NCI-H526 (cell line): ENCODE measurements at regions not wholly inside any gene's neighbourhood (a gene's known extent, or its start where the extent isn't known, plus 50 kb on each side); places are given as distances from the start of the nearest gene placed in this dataset.
A peak's percentile ranks its signal among the peaks of the same experiment; 100 is the strongest.
"Not testable (repeated sequence)": the region's sequence is repeated elsewhere in the genome, so short reads cannot be mapped to it uniquely, and the experiment has no call there.

Experiments used
- DNase-seq, 2 experiments: peaks; one replicate each; lab custom pipeline; 2025; lab: John Stamatoyannopoulos, UW

DNA sequence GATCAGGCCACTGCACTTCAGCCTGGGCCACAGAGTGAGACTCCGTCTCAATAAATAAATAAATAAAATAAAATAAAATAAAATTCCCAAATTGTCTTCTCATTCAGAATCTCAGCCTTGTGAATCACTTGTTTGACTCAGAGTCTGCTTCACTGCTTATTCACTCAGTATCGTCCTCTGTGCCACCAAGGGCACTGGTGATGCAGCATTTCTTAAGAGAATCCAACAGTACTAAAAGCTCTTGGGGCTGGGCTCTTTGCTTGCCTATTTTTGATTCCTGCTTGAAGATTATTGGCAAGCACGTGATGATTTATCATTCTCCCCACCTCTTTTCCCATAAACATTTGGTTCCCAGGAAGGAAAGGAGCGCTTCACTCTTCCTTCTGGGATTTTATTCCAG lies 54.8 kb upstream of the HMGB1 start:
- DNase-seq = no peak

DNA sequence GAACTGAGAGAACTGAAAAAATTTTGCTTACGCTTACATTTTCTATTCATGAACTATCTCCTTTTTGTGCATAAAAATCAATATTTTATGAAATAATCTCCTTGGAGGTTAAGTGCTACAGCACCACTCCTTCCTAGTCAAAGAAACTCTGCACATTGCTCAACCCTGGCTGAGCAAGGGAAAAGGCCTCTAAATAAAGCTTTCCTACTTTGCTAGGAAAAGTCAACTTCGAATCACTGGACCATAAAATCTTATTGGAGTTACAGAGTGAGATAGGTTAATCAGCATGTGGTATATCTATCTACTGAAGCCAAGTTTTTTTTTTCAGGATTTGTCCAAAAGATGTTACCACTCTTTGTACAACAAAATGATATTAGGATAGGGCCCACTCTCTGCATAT lies 57.5 kb upstream of the HMGB1 start:
- no peak for DNase-seq

GRCh38 chr13:30523817-30524216 lies 58.1 kb upstream of the HMGB1 start:
- not testable (repeated sequence) for DNase-seq

DNA sequence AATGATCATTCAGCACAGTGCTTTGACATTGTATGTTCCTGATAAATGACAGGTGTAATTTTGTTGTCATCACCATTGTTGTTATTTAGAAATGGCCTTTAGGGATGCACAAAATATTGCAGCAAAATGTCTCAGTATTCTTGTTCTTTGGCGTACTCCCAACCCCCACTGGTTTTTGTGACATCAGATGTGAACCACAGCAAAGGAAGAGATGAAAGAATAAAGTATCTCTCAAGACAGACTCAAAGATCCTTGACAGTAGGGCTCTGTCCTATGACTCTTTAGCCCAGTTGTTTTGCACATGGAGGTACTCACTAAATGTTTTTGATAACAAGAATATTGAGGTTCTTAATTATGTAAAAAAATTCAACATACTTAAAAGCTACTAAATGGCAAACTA lies 59.5 kb upstream of the HMGB1 start:
- not testable (repeated sequence) for DNase-seq

GRCh38 chr13:30526612-30527495 lies 61.1 kb upstream of the HMGB1 start:
- no peak for DNase-seq

DNA sequence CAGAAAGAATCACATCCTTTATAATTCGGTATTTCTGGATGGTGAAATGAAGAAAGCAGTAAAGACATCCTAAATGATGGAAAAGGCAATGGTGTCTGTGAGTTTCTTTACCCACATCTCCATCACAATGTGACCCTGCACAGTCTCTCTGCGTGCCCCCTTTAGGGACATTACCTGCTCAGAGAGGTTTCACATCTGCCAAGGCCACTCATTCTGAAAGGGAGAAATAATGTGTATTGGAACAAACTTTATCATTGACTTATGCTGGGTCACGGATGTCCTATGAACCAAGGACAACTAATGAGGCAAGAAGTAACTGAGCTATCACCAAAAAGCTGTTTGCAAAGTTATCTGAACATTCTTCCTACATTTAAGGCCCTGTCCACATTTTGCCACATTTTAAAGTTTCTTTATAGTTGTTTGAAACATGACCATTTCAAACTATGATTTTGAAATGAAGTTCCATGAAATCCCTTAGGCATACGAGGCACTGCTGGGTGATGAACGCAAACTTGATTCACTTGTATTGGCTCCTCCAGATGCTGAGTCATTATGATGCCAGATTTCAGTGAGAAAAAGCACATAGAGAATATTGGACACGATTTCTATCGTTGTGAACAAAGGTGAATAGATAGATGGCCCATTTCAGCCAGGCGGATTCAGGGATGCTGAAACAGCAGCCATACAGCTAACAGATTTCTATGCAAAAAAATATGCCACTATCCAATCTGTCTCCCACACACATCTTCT lies 63.5 kb upstream of the HMGB1 start:
- DNase-seq = no peak

GRCh38 chr13:30535046-30535445 lies 69.3 kb upstream of the HMGB1 start:
- no peak for DNase-seq

- no peak for DNase-seq
Measured at GRCh38 chr13:30545320-30545719, 72.4 kb upstream of the USPL1 start.

GRCh38 chr13:30548046-30548445 lies 69.7 kb upstream of the USPL1 start:
- not testable (repeated sequence) for DNase-seq

DNA sequence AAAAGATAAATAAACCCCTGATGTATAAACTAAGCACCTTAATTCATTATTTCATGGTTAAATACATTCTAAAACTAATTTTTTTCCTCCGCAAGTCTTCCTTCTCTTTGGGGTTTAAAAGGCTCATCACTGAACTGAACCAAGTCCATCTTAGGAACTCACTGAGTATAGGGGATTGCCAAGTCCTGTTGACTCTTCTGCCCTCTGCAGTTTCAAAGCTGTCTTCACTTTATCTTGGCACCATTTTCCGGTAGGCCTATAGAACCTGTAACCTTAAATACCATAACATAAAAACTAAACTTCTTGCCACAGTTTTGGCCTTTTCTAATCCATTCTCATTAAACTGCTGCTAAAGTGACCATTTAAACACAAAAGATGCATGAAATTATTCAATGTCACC lies 66.5 kb upstream of the USPL1 start:
- DNase-seq = peak; percentile 23 to 68

GRCh38 chr13:30552567-30552966 lies 65.2 kb upstream of the USPL1 start:
- DNase-seq = no peak

- no peak for DNase-seq
Measured at GRCh38 chr13:30559274-30559673, 58.4 kb upstream of the USPL1 start.

DNA sequence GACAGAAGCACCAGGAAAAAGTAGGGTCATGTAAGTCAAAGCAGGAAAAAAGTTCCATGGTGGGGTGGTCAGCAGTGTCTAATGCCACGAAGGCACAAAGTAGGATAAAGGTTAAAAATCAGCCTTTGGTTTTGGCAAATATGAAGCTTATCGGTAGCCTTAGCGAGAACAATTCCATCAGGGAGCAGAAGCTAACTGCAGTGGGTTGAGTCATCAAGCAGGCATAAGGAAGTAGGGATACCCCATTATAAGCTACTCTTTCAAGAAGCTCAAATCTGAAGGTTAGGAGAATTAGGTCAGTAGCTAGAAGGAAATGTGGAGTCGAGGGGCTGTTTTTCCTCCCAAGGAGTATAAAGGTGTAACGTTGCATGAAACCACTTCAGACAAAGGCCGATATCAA lies 57.5 kb upstream of the USPL1 start:
- DNase-seq = no peak

DNA sequence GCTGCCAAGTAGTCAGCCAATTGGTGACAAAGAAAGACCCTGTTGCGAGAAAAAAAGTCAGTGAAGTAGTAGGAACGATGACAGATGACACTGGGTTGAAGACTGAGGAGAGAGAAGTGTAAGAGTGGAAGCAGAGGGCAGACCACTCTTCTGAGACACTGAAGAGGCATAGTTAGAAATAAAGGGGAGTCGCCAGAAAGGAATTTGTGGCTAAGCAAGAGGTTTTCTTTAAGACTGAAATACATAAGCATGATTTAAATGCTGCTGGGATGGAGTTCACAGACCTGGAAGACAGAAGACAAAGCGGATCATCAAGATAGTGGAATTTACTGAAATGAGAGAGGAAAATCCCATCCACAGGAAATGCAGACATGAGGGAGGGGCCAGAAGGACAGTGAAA lies 56.2 kb upstream of the USPL1 start:
- DNase-seq = no peak

DNA sequence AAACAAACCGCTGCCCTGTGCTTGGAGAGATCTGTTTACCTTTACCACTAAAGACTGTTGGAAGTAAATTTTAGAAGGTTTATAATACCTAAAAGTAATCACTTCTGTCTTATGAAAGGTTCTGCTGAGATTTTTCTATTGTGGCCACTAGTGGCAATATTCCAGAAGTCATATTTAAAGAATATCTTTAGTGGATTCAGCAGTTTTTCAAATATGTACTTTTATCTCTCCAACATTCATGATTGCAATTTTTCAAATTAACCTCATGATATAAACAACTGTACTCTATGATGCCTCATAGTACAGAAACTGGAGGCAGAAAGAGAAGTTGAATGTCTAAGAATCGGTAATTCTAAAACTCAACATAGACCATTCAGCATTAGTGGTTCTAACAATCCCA lies 53.2 kb upstream of the USPL1 start:
- DNase-seq = no peak

DNA sequence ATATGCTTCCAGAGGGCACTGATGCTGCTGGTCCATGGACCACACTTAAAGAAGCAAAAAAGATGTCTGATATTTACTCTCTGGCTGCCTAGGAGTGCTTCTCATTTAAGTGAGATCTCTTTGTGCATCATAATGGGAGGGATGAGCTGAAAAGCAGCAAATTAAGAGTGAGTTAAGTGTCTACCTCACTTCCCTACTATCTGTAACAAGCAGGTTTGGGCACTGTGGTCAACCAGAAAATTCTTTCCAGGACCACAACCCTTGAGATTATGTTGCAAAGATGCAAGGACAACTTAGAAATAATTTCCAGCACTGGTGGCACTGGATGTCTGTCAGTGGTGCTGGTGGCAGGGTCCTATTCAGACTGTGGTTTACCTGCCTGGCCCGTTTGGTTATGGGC lies 52.1 kb upstream of the USPL1 start:
- DNase-seq = peak in 1 of 2 experiments; percentile 60

GRCh38 chr13:30567072-30567471 lies 50.6 kb upstream of the USPL1 start:
- DNase-seq = no peak
